ENCODE measurements at regions not wholly inside any gene's neighbourhood (a gene's known extent, or its start where the extent isn't known, plus 50 kb on each side); places are given as distances from the start of the nearest gene placed in this dataset.

GRCh38 chr7:17613338-17614041 is 315.0 kb downstream of the AHR start:
- H3K27me3 Mint-ChIP-seq, result no peaks in the 10 kb centered on the region
- no peak overlapping the region for H3K4me3 Mint-ChIP-seq
- no peaks in the 10 kb centered on the region for H3K9me3 Mint-ChIP-seq
- peaks cover 2% of the 10 kb centered on the region for H3K4me1 Mint-ChIP-seq (ENCODE audit: low read depth)
- intact Hi-C loops (cut with micrococcal nuclease), result no loop called here
- H3K27ac Mint-ChIP-seq, result no peak overlapping the region
- H3K36me3 Mint-ChIP-seq (ENCODE audit: low read depth), result no peaks in the 10 kb centered on the region

- Mint-ChIP-seq H3K27ac (no peak overlapping the region), H3K4me1 (ENCODE audit: low read depth) (peaks cover 6% of the 10 kb centered on the region), H3K36me3 (ENCODE audit: low read depth) (no peaks in the 10 kb centered on the region), H3K9me3 (no peaks in the 10 kb centered on the region), H3K27me3 (no peaks in the 10 kb centered on the region), H3K4me3 (no peak overlapping the region)
- intact Hi-C loops (cut with micrococcal nuclease), result no loop called here
Observed at GRCh38 chr7:17617380-17617779, 318.9 kb downstream of the AHR start.

GRCh38 chr7:17617857-17618651 is 319.6 kb downstream of the AHR start:
- Mint-ChIP-seq H3K27me3 (no peaks in the 10 kb centered on the region), H3K27ac (no peak overlapping the region), H3K36me3 (ENCODE audit: low read depth) (no peaks in the 10 kb centered on the region), H3K9me3 (no peaks in the 10 kb centered on the region), H3K4me1 (ENCODE audit: low read depth) (peaks cover 6% of the 10 kb centered on the region), H3K4me3 (no peak overlapping the region)
- intact Hi-C loops (cut with micrococcal nuclease), result no loop called here

- intact Hi-C loops (cut with micrococcal nuclease), result no loop called here
- no peaks in the 10 kb centered on the region for H3K27me3 Mint-ChIP-seq
Observed at GRCh38 chr7:17618652-17618974, 320.2 kb downstream of the AHR start.

GRCh38 chr7:17619196-17619818 is 320.9 kb downstream of the AHR start:
- H3K27ac Mint-ChIP-seq, result no peak overlapping the region
- H3K27me3 Mint-ChIP-seq, result no peaks in the 10 kb centered on the region
- no peaks in the 10 kb centered on the region for H3K36me3 Mint-ChIP-seq (ENCODE audit: low read depth)
- no peak overlapping the region for H3K4me3 Mint-ChIP-seq
- intact Hi-C loops (cut with micrococcal nuclease), result no loop called here
- no peaks in the 10 kb centered on the region for H3K9me3 Mint-ChIP-seq
- peaks cover 6% of the 10 kb centered on the region for H3K4me1 Mint-ChIP-seq (ENCODE audit: low read depth)

More at GRCh38 chr7:17618652-17618974, 320.2 kb downstream of the AHR start:
- Mint-ChIP-seq H3K4me1 (ENCODE audit: low read depth) (peaks cover 6% of the 10 kb centered on the region), H3K27ac (no peak overlapping the region), H3K4me3 (no peak overlapping the region), H3K36me3 (ENCODE audit: low read depth) (no peaks in the 10 kb centered on the region), H3K9me3 (no peaks in the 10 kb centered on the region)

- no peak overlapping the region for H3K4me3 Mint-ChIP-seq
- no peak overlapping the region for H3K27ac Mint-ChIP-seq
- H3K36me3 Mint-ChIP-seq (ENCODE audit: low read depth), result no peaks in the 10 kb centered on the region
- H3K4me1 Mint-ChIP-seq (ENCODE audit: low read depth), result peaks cover 6% of the 10 kb centered on the region
- intact Hi-C loops (cut with micrococcal nuclease), result no loop called here
- H3K27me3 Mint-ChIP-seq, result no peaks in the 10 kb centered on the region
- no peaks in the 10 kb centered on the region for H3K9me3 Mint-ChIP-seq
Observed at GRCh38 chr7:17620566-17620965, 319.7 kb downstream of the SNX13 start.

- peaks cover 6% of the 10 kb centered on the region for H3K4me1 Mint-ChIP-seq (ENCODE audit: low read depth)
- no peak overlapping the region for H3K4me3 Mint-ChIP-seq
- no peaks in the 10 kb centered on the region for H3K36me3 Mint-ChIP-seq (ENCODE audit: low read depth)
- no peaks in the 10 kb centered on the region for H3K9me3 Mint-ChIP-seq
- intact Hi-C loops (cut with micrococcal nuclease), result no loop called here
- H3K27me3 Mint-ChIP-seq, result no peaks in the 10 kb centered on the region
- no peak overlapping the region for H3K27ac Mint-ChIP-seq
Observed at GRCh38 chr7:17622451-17622850, 317.8 kb downstream of the SNX13 start.

GRCh38 chr7:17623546-17624185 is 316.6 kb downstream of the SNX13 start:
- Mint-ChIP-seq H3K4me1 (ENCODE audit: low read depth) (peaks cover 6% of the 10 kb centered on the region), H3K27ac (no peak overlapping the region), H3K27me3 (no peaks in the 10 kb centered on the region), H3K36me3 (ENCODE audit: low read depth) (no peaks in the 10 kb centered on the region), H3K4me3 (no peak overlapping the region), H3K9me3 (no peaks in the 10 kb centered on the region)
- intact Hi-C loops (cut with micrococcal nuclease), result no loop called here

GRCh38 chr7:17624379-17624778 is 315.9 kb downstream of the SNX13 start:
- intact Hi-C loops (cut with micrococcal nuclease), result no loop called here
- Mint-ChIP-seq H3K4me1 (ENCODE audit: low read depth) (peaks cover 6% of the 10 kb centered on the region), H3K4me3 (no peak overlapping the region), H3K27ac (no peak overlapping the region), H3K36me3 (ENCODE audit: low read depth) (no peaks in the 10 kb centered on the region), H3K27me3 (no peaks in the 10 kb centered on the region), H3K9me3 (no peaks in the 10 kb centered on the region)

- Mint-ChIP-seq H3K36me3 (ENCODE audit: low read depth) (no peaks in the 10 kb centered on the region), H3K9me3 (no peaks in the 10 kb centered on the region), H3K27me3 (no peaks in the 10 kb centered on the region), H3K4me3 (no peak overlapping the region), H3K27ac (no peak overlapping the region), H3K4me1 (ENCODE audit: low read depth) (peaks cover 6% of the 10 kb centered on the region)
- intact Hi-C loops (cut with micrococcal nuclease), result no loop called here
Observed at GRCh38 chr7:17625043-17625442, 315.3 kb downstream of the SNX13 start.

- no peak overlapping the region for H3K4me3 Mint-ChIP-seq
- no peaks in the 10 kb centered on the region for H3K9me3 Mint-ChIP-seq
- H3K27ac Mint-ChIP-seq, result no peak overlapping the region
- H3K36me3 Mint-ChIP-seq (ENCODE audit: low read depth), result no peaks in the 10 kb centered on the region
- intact Hi-C loops (cut with micrococcal nuclease), result no loop called here
- H3K27me3 Mint-ChIP-seq, result no peaks in the 10 kb centered on the region
- peaks cover 6% of the 10 kb centered on the region for H3K4me1 Mint-ChIP-seq (ENCODE audit: low read depth)
Observed at GRCh38 chr7:17626235-17626634, 314.1 kb downstream of the SNX13 start.

GRCh38 chr7:17631061-17631460 is 309.2 kb downstream of the SNX13 start:
- no peak overlapping the region for H3K4me3 Mint-ChIP-seq
- H3K27ac Mint-ChIP-seq, result no peak overlapping the region
- no peaks in the 10 kb centered on the region for H3K9me3 Mint-ChIP-seq
- no peaks in the 10 kb centered on the region for H3K36me3 Mint-ChIP-seq (ENCODE audit: low read depth)
- intact Hi-C loops (cut with micrococcal nuclease), result no loop called here
- no peaks in the 10 kb centered on the region for H3K27me3 Mint-ChIP-seq
- H3K4me1 Mint-ChIP-seq (ENCODE audit: low read depth), result peaks cover 10% of the 10 kb centered on the region

- intact Hi-C loops (cut with micrococcal nuclease), result no loop called here
- Mint-ChIP-seq H3K27me3 (no peaks in the 10 kb centered on the region), H3K4me3 (no peak overlapping the region), H3K36me3 (ENCODE audit: low read depth) (no peaks in the 10 kb centered on the region), H3K9me3 (no peaks in the 10 kb centered on the region), H3K27ac (no peak overlapping the region), H3K4me1 (ENCODE audit: low read depth) (peaks cover 10% of the 10 kb centered on the region)
Observed at GRCh38 chr7:17632384-17632783, 307.9 kb downstream of the SNX13 start.

- H3K9me3 Mint-ChIP-seq, result no peaks in the 10 kb centered on the region
- H3K27ac Mint-ChIP-seq, result no peak overlapping the region
- H3K36me3 Mint-ChIP-seq (ENCODE audit: low read depth), result no peaks in the 10 kb centered on the region
- intact Hi-C loops (cut with micrococcal nuclease), result no loop called here
- H3K27me3 Mint-ChIP-seq, result no peaks in the 10 kb centered on the region
- H3K4me1 Mint-ChIP-seq (ENCODE audit: low read depth), result peaks cover 10% of the 10 kb centered on the region
- H3K4me3 Mint-ChIP-seq, result no peak overlapping the region
Observed at GRCh38 chr7:17633067-17633466, 307.2 kb downstream of the SNX13 start.

All from dendritic cell treated with granulocyte-macrophage colony-stimulating factor and Interleukin-4, amounts not matched to agents 40 ng/mL and 50 ng/mL, for 4 days (primary cell).